ENCODE measurements at regions not wholly inside any gene's neighbourhood (a gene's known extent, or its start where the extent isn't known, plus 50 kb on each side); places are given as distances from the start of the nearest gene placed in this dataset.
"Not testable (repeated sequence)": the region's sequence is repeated elsewhere in the genome, so short reads cannot be mapped to it uniquely, and the experiment has no call there.

DNA sequence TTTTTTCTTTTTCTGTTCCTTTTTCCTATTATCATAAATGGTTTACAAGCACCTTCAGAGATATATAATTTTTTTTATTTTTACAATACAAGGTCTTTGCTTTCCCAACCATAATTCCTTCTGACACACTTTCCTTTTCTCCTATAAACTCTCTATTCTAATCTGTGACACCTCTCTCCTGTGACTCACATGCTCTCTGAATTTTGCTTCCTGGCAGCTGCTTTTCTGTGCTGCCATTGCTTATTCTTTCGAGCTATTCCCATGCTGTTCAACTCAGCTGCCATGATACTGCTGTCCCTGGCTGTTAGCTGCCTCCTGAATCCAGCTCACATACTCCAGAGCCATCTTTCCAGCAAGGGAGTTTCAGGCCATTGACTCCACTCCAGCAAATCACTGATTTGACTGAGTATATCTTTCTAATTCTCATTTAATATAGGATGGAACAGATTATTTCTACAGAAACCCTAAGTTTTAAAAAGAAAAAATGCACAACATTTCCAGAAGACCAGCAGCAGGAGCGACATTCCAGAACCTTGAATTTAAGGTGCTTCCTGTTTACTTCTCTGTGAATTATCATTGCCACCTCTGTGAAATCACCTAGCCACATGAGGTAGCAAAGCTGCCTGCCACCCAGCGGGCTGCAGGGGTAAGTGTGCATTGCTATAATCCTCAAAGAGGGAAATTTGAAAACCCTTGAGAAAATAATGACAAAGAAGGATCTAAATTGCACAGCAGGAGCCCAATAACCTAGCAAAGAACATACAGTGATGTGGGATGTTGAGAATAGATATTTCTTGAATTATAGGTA is 1442.6 kb downstream of the KHDRBS2 start:
- intact Hi-C loops (cut with micrococcal nuclease); H3K9me3 ChIP-seq (ENCODE audit: control insufficient read depth in 1 of 2, insufficient read depth in 1 of 2, low read depth in 1 of 2, low read length in 2 of 2); CTCF ChIA-PET; POLR2A ChIA-PET; H3K27ac ChIP-seq (ENCODE audit: low read depth, low read length); H3K9me2 ChIP-seq (ENCODE audit: insufficient read depth); H3K79me2 ChIP-seq (ENCODE audit: insufficient read depth, low read length); ATAC-seq; RAD21 ChIA-PET (ENCODE audit: low non-redundant PET in 1 of 2, low total read pairs in 2 of 2, uncharacterized antibody in 2 of 2, unreplicated experiment in 2 of 2); H3K4me2 ChIP-seq (ENCODE audit: low read length); H4K20me1 ChIP-seq (ENCODE audit: insufficient read depth); DNase-seq (ENCODE audit: low read depth, low spot score); H2AFZ ChIP-seq (ENCODE audit: low read depth, low read length, poor library complexity, severe bottlenecking); H3K27me3 ChIP-seq (ENCODE audit: insufficient read depth, low read length); H3K9ac ChIP-seq (ENCODE audit: low read length); H3K4me3 ChIP-seq (replicated peaks in 1 of 2; ENCODE audit: low read depth in 1 of 2, low read length in 2 of 2); BruUV-seq (replicated peaks); H3K4me1 ChIP-seq (ENCODE audit: control insufficient read depth in 1 of 2, insufficient read depth in 2 of 2, low read length in 2 of 2); H3K36me3 ChIP-seq (ENCODE audit: control insufficient read depth in 1 of 2, insufficient read depth in 2 of 2, low read length in 2 of 2): not testable (repeated sequence)

- H3K9me3 ChIP-seq (ENCODE audit: control insufficient read depth in 1 of 2, insufficient read depth in 1 of 2, low read depth in 1 of 2, low read length in 2 of 2); POLR2A ChIA-PET; BruUV-seq (replicated peaks); H3K9me2 ChIP-seq (ENCODE audit: insufficient read depth); H3K27me3 ChIP-seq (ENCODE audit: insufficient read depth, low read length); H3K27ac ChIP-seq (ENCODE audit: low read depth, low read length); H2AFZ ChIP-seq (ENCODE audit: low read depth, low read length, poor library complexity, severe bottlenecking); H4K20me1 ChIP-seq (ENCODE audit: insufficient read depth); H3K36me3 ChIP-seq (ENCODE audit: control insufficient read depth in 1 of 2, insufficient read depth in 2 of 2, low read length in 2 of 2); H3K79me2 ChIP-seq (ENCODE audit: insufficient read depth, low read length); intact Hi-C loops (cut with micrococcal nuclease); DNase-seq (ENCODE audit: low read depth, low spot score); H3K4me1 ChIP-seq (ENCODE audit: control insufficient read depth in 1 of 2, insufficient read depth in 2 of 2, low read length in 2 of 2); H3K4me2 ChIP-seq (ENCODE audit: low read length); H3K9ac ChIP-seq (ENCODE audit: low read length); ATAC-seq; CTCF ChIA-PET; H3K4me3 ChIP-seq (replicated peaks in 1 of 2; ENCODE audit: low read depth in 1 of 2, low read length in 2 of 2); RAD21 ChIA-PET (ENCODE audit: low non-redundant PET in 1 of 2, low total read pairs in 2 of 2, uncharacterized antibody in 2 of 2, unreplicated experiment in 2 of 2): not testable (repeated sequence)
Measured at GRCh38 chr6:60830726-60831125, 1455.3 kb downstream of the KHDRBS2 start.

- intact Hi-C loops (cut with micrococcal nuclease); RAD21 ChIA-PET (ENCODE audit: low non-redundant PET in 1 of 2, low total read pairs in 2 of 2, uncharacterized antibody in 2 of 2, unreplicated experiment in 2 of 2): not testable (repeated sequence)
Measured at GRCh38 chr6:60822597-60822996, 1463.4 kb downstream of the KHDRBS2 start.

GRCh38 chr6:60818072-60818471 is 1468.0 kb downstream of the KHDRBS2 start:
- H3K4me3 ChIP-seq (replicated peaks in 1 of 2; ENCODE audit: low read depth in 1 of 2, low read length in 2 of 2); DNase-seq (ENCODE audit: low read depth, low spot score); H3K4me1 ChIP-seq (ENCODE audit: control insufficient read depth in 1 of 2, insufficient read depth in 2 of 2, low read length in 2 of 2); CTCF ChIA-PET; H3K9ac ChIP-seq (ENCODE audit: low read length); H2AFZ ChIP-seq (ENCODE audit: low read depth, low read length, poor library complexity, severe bottlenecking); POLR2A ChIA-PET; H4K20me1 ChIP-seq (ENCODE audit: insufficient read depth); RAD21 ChIA-PET (ENCODE audit: low non-redundant PET in 1 of 2, low total read pairs in 2 of 2, uncharacterized antibody in 2 of 2, unreplicated experiment in 2 of 2); H3K27ac ChIP-seq (ENCODE audit: low read depth, low read length); BruUV-seq (replicated peaks); H3K36me3 ChIP-seq (ENCODE audit: control insufficient read depth in 1 of 2, insufficient read depth in 2 of 2, low read length in 2 of 2); H3K4me2 ChIP-seq (ENCODE audit: low read length); H3K9me3 ChIP-seq (ENCODE audit: control insufficient read depth in 1 of 2, insufficient read depth in 1 of 2, low read depth in 1 of 2, low read length in 2 of 2); ATAC-seq; H3K9me2 ChIP-seq (ENCODE audit: insufficient read depth); intact Hi-C loops (cut with micrococcal nuclease); H3K79me2 ChIP-seq (ENCODE audit: insufficient read depth, low read length); H3K27me3 ChIP-seq (ENCODE audit: insufficient read depth, low read length): not testable (repeated sequence)

More at GRCh38 chr6:60822597-60822996, 1463.4 kb downstream of the KHDRBS2 start:
- BruUV-seq (replicated peaks); H3K4me1 ChIP-seq (ENCODE audit: control insufficient read depth in 1 of 2, insufficient read depth in 2 of 2, low read length in 2 of 2); H3K27me3 ChIP-seq (ENCODE audit: insufficient read depth, low read length); H3K4me2 ChIP-seq (ENCODE audit: low read length); DNase-seq (ENCODE audit: low read depth, low spot score); H2AFZ ChIP-seq (ENCODE audit: low read depth, low read length, poor library complexity, severe bottlenecking); H3K36me3 ChIP-seq (ENCODE audit: control insufficient read depth in 1 of 2, insufficient read depth in 2 of 2, low read length in 2 of 2); H3K9me3 ChIP-seq (ENCODE audit: control insufficient read depth in 1 of 2, insufficient read depth in 1 of 2, low read depth in 1 of 2, low read length in 2 of 2); CTCF ChIA-PET; H3K9ac ChIP-seq (ENCODE audit: low read length); H4K20me1 ChIP-seq (ENCODE audit: insufficient read depth); H3K27ac ChIP-seq (ENCODE audit: low read depth, low read length); H3K79me2 ChIP-seq (ENCODE audit: insufficient read depth, low read length); POLR2A ChIA-PET; ATAC-seq; H3K4me3 ChIP-seq (replicated peaks in 1 of 2; ENCODE audit: low read depth in 1 of 2, low read length in 2 of 2); H3K9me2 ChIP-seq (ENCODE audit: insufficient read depth): not testable (repeated sequence)

Data from HCT116 (cell line).